HEK293 (cell line): ENCODE measurements at regions not wholly inside any gene's neighbourhood (a gene's known extent, or its start where the extent isn't known, plus 50 kb on each side); places are given as distances from the start of the nearest gene placed in this dataset.

Source experiments
- CTCF ChIA-PET: fragments of 350-600 bp; formaldehyde crosslinking; extraction: SDS; loops from one replicate; lab custom pipeline; 2021; ENCODE audit warnings: antibody characterized with exemption; lab: Yijun Ruan, JAX
- POLR2A ChIA-PET: fragments of 300-600 bp; formaldehyde crosslinking; extraction: SDS; loops from one replicate; lab custom pipeline; 2020; ENCODE audit warnings: antibody characterized with exemption, inconsistent platforms; lab: Yijun Ruan, JAX
- H3K27ac ChIP-seq: fragments of 200-500 bp; sonication (Bioruptor generic); 2 replicates; pipeline ENCODE4 v1.5.1; 2014; ENCODE audit warnings: low read depth, low read length, control low read depth, inconsistent platforms; ENCODE audit errors: extremely low read depth
- H3K36me3 ChIP-seq, 2 experiments: fragments of 200-500 bp in 1 of 2; sonication (Bioruptor generic) in 1 of 2; 1 replicate in 1 of 2; 2 replicates in 1 of 2; pipeline ENCODE4 v1.5.1; 2014 to 2017; ENCODE audit warnings: inconsistent platforms in 2 of 2, low read length in 2 of 2; ENCODE audit not compliant: control insufficient read depth in 2 of 2, insufficient read depth in 1 of 2
- H3K4me1 ChIP-seq: fragments of 200-500 bp; sonication (Bioruptor generic); 2 replicates; pipeline ENCODE4 v1.5.1; 2014; ENCODE audit warnings: mild to moderate bottlenecking, low read length, inconsistent platforms; ENCODE audit not compliant: control insufficient read depth, insufficient read depth
- H3K4me3 ChIP-seq: 2 replicates; pipeline ENCODE4 v1.5.1; 2011; ENCODE audit warnings: low read depth, mild to moderate bottlenecking, control low read depth, low read length, moderate library complexity
- H3K9me3 ChIP-seq: fragments of 200-500 bp; sonication (Bioruptor generic); 2 replicates; pipeline ENCODE4 v1.5.1; 2014; ENCODE audit warnings: low read depth, low read length, inconsistent platforms; ENCODE audit not compliant: control insufficient read depth, insufficient read depth
- BCL11B ChIP-seq: fragments of 450-650 bp; formaldehyde crosslinking; IDR thresholded peaks from 2 replicates; pipeline ENCODE4 v1.5.1; 2016; ENCODE audit warnings: low read depth, missing biosample characterization, missing genetic modification characterization
- KLF16 ChIP-seq: fragments of 450-650 bp; formaldehyde crosslinking; IDR thresholded peaks from 2 replicates; pipeline ENCODE4 v1.5.1; 2017; ENCODE audit warnings: missing biosample characterization, missing genetic modification characterization
- OVOL3 ChIP-seq: fragments of 450-650 bp; formaldehyde crosslinking; IDR thresholded peaks from 2 replicates; pipeline ENCODE4 v1.5.1; 2016; ENCODE audit warnings: missing biosample characterization, missing genetic modification characterization
- PRDM4 ChIP-seq: fragments of 450-650 bp; formaldehyde crosslinking; IDR thresholded peaks from 2 replicates; pipeline ENCODE4 v1.5.1; 2017; ENCODE audit warnings: missing biosample characterization, missing genetic modification characterization
- SETDB1 ChIP-seq: IDR thresholded peaks from one replicate; pipeline ENCODE4 v1.6.1; 2017; ENCODE audit warnings: mild to moderate bottlenecking, low read length, moderate library complexity, mixed read lengths; ENCODE audit not compliant: insufficient read length
- SP2 ChIP-seq: fragments of 450-650 bp; formaldehyde crosslinking; IDR thresholded peaks from 2 replicates; pipeline ENCODE4 v1.5.1; 2016; ENCODE audit warnings: missing biosample characterization, missing genetic modification characterization
- SP7 ChIP-seq: fragments of 450-650 bp; formaldehyde crosslinking; IDR thresholded peaks from 2 replicates; pipeline ENCODE4 v1.5.1; 2016; ENCODE audit warnings: missing biosample characterization, missing genetic modification characterization
- ZBTB6 ChIP-seq: fragments of 450-650 bp; formaldehyde crosslinking; IDR thresholded peaks from 2 replicates; pipeline ENCODE4 v1.5.1; 2017; ENCODE audit warnings: missing biosample characterization, missing genetic modification characterization
- ZNF121 ChIP-seq: fragments of 450-650 bp; formaldehyde crosslinking; IDR thresholded peaks from 2 replicates; pipeline ENCODE4 v1.5.1; 2016; ENCODE audit warnings: missing biosample characterization, missing genetic modification characterization
- ZNF138 ChIP-seq: fragments of 450-650 bp; formaldehyde crosslinking; IDR thresholded peaks from 2 replicates; pipeline ENCODE4 v1.5.1; 2016; ENCODE audit warnings: missing biosample characterization, missing genetic modification characterization, borderline replicate concordance
- ZNF157 ChIP-seq: fragments of 450-650 bp; formaldehyde crosslinking; IDR thresholded peaks from 2 replicates; pipeline ENCODE4 v1.5.1; 2016; ENCODE audit warnings: missing biosample characterization, missing genetic modification characterization
- ZNF169 ChIP-seq: fragments of 450-650 bp; formaldehyde crosslinking; IDR thresholded peaks from 2 replicates; pipeline ENCODE4 v1.5.1; 2016; ENCODE audit warnings: missing biosample characterization, missing genetic modification characterization
- ZNF19 ChIP-seq: fragments of 450-650 bp; formaldehyde crosslinking; IDR thresholded peaks from 2 replicates; pipeline ENCODE4; 2016; ENCODE audit warnings: missing biosample characterization, missing genetic modification characterization, low read depth
- ZNF211 ChIP-seq: fragments of 450-650 bp; formaldehyde crosslinking; IDR thresholded peaks from 2 replicates; pipeline ENCODE4 v1.5.1; 2016; ENCODE audit warnings: low read depth, missing biosample characterization, missing genetic modification characterization
- ZNF223 ChIP-seq: fragments of 450-650 bp; formaldehyde crosslinking; IDR thresholded peaks from 2 replicates; pipeline ENCODE4 v1.5.1; 2016; ENCODE audit warnings: missing biosample characterization, missing genetic modification characterization
- ZNF26 ChIP-seq: fragments of 450-650 bp; formaldehyde crosslinking; IDR thresholded peaks from 2 replicates; pipeline ENCODE4 v1.5.1; 2016; ENCODE audit warnings: missing biosample characterization, missing genetic modification characterization
- ZNF280D ChIP-seq: fragments of 450-650 bp; formaldehyde crosslinking; IDR thresholded peaks from 2 replicates; pipeline ENCODE4 v1.5.1; 2016; ENCODE audit warnings: missing biosample characterization, missing genetic modification characterization
- ZNF341 ChIP-seq: fragments of 450-650 bp; formaldehyde crosslinking; IDR thresholded peaks from 2 replicates; pipeline ENCODE4; 2016; ENCODE audit warnings: low read depth, missing biosample characterization, missing genetic modification characterization
- ZNF394 ChIP-seq: fragments of 450-650 bp; formaldehyde crosslinking; IDR thresholded peaks from 2 replicates; pipeline ENCODE4 v1.5.1; 2016; ENCODE audit warnings: missing biosample characterization, missing genetic modification characterization, mild to moderate bottlenecking, moderate library complexity, borderline replicate concordance
- ZNF48 ChIP-seq: fragments of 450-650 bp; formaldehyde crosslinking; IDR thresholded peaks from 2 replicates; pipeline ENCODE4 v1.5.1; 2016; ENCODE audit warnings: missing biosample characterization, missing genetic modification characterization
- ZNF529 ChIP-seq: fragments of 450-650 bp; formaldehyde crosslinking; IDR thresholded peaks from 2 replicates; pipeline ENCODE4 v1.5.1; 2017; ENCODE audit warnings: missing genetic modification characterization, missing biosample characterization; ENCODE audit not compliant: insufficient replicate concordance
- ZNF626 ChIP-seq: fragments of 450-650 bp; sonication (Bioruptor Pico); formaldehyde crosslinking; IDR thresholded peaks from 2 replicates; pipeline ENCODE4 v1.5.1; 2018; ENCODE audit warnings: missing biosample characterization, missing genetic modification characterization, inconsistent platforms
- ZNF629 ChIP-seq: fragments of 450-650 bp; formaldehyde crosslinking; IDR thresholded peaks from 2 replicates; pipeline ENCODE4 v1.5.1; 2017; ENCODE audit warnings: missing biosample characterization, missing genetic modification characterization
- ZNF664 ChIP-seq: fragments of 450-650 bp; formaldehyde crosslinking; IDR thresholded peaks from 2 replicates; pipeline ENCODE4 v1.5.1; 2016; ENCODE audit warnings: missing biosample characterization, missing genetic modification characterization

- TF ChIP-seq ZNF280D (no peak), KLF16 (tag by site-specific recombination) (no peak), ZNF138 (tag by site-specific recombination) (no peak), ZNF626 (tag by site-specific recombination) (no peak), OVOL3 (no peak)
These were observed 87.1 kb upstream of the PAK5 start (continued) for GRCh38 chr20:9926007-9926406.

GRCh38 chr20:9923648-9924047, 84.8 kb upstream of the PAK5 start:
- Histone ChIP-seq H3K9me3 (no peaks in the 10 kb centered on the region), H3K36me3 (no peaks in the 10 kb centered on the region), H3K27ac (no peak overlapping the region), H3K4me1 (peaks cover 2% of the 10 kb centered on the region; the same call in 1 of the 2 replicates), H3K4me3 (no peak overlapping the region)
- CTCF ChIA-PET, result interaction anchor here (0.7 to 2.8 kb wide), 3 partner anchors 9 to 21 kb away, joined by 3 to 9 read pairs (median 6); no protein-coding TSS in a partner anchor
- TF ChIP-seq ZNF223 (no peak), ZNF529 (tag by site-specific recombination) (no peak)
- POLR2A ChIA-PET, result no interaction called here

- Histone ChIP-seq H3K9me3 (no peaks in the 10 kb centered on the region), H3K36me3 (no peaks in the 10 kb centered on the region)
- TF ChIP-seq BCL11B (tag by site-specific recombination) (no peak), ZNF19 (no peak), SETDB1 (no peak), ZBTB6 (tag by site-specific recombination) (no peak), ZNF26 (no peak), ZNF629 (tag by site-specific recombination) (no peak), ZNF394 (no peak), ZNF169 (no peak), SP2 (tag by site-specific recombination) (no peak), SP7 (tag by site-specific recombination) (no peak), ZNF341 (tag by site-specific recombination) (no peak), ZNF121 (tag by site-specific recombination) (no peak), ZNF157 (no peak), ZNF664 (tag by site-specific recombination) (no peak), ZNF48 (tag by site-specific recombination) (no peak), PRDM4 (tag by site-specific recombination) (no peak), ZNF211 (tag by site-specific recombination) (no peak)
- TF ChIP-seq, all 188 proteins: peak for 0
- CTCF ChIA-PET, result interaction anchor here (0.7 to 1.5 kb wide), 3 partner anchors 8 to 303 kb away, joined by 3 to 5 read pairs (median 3); no protein-coding TSS in a partner anchor
- POLR2A ChIA-PET, result no interaction called here
- no peaks in the 10 kb centered on the region for H3K4me1 ChIP-seq
- H3K4me3 ChIP-seq, result no peak overlapping the region
- H3K27ac ChIP-seq, result no peak overlapping the region
These were observed 82.0 kb upstream of the PAK5 start for GRCh38 chr20:9920866-9921265.
